ENCODE measurements at regions not wholly inside any gene's neighbourhood (a gene's known extent, or its start where the extent isn't known, plus 50 kb on each side); places are given as distances from the start of the nearest gene placed in this dataset.
"Not testable (repeated sequence)": the region's sequence is repeated elsewhere in the genome, so short reads cannot be mapped to it uniquely, and the experiment has no call there.

DNA sequence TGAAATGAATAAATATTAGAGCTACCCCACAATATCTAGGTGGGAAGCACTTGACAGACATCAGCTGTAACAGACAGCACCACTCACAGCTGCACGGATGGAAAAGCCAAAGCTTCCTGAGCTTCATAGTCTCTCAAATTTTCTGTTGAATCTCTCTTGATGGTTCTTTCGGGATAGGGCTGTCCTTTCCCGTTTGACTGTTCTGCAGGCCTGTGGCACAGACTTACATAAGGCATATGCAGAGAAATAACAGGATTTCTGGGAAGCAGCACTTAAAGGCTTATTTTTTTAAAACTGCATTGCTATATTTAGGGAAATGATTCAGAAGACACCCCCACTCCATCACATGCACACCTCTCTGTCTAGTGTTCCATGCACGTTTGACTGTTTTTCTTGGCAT is 77.5 kb downstream of the ZNF648 start:
- TF ChIP-seq, protein P1, sequence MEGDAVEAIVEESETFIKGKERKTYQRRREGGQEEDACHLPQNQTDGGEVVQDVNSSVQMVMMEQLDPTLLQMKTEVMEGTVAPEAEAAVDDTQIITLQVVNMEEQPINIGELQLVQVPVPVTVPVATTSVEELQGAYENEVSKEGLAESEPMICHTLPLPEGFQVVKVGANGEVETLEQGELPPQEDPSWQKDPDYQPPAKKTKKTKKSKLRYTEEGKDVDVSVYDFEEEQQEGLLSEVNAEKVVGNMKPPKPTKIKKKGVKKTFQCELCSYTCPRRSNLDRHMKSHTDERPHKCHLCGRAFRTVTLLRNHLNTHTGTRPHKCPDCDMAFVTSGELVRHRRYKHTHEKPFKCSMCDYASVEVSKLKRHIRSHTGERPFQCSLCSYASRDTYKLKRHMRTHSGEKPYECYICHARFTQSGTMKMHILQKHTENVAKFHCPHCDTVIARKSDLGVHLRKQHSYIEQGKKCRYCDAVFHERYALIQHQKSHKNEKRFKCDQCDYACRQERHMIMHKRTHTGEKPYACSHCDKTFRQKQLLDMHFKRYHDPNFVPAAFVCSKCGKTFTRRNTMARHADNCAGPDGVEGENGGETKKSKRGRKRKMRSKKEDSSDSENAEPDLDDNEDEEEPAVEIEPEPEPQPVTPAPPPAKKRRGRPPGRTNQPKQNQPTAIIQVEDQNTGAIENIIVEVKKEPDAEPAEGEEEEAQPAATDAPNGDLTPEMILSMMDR (conservative IDR thresholded peaks at IDR 0.05; ENCODE audit: low read depth, low read length), result no peak
- no peak for DNase-seq (ENCODE audit: low read depth)
- H3K4me3 ChIP-seq (ENCODE audit: low read depth, low read length), result no peak overlapping the region

DNA sequence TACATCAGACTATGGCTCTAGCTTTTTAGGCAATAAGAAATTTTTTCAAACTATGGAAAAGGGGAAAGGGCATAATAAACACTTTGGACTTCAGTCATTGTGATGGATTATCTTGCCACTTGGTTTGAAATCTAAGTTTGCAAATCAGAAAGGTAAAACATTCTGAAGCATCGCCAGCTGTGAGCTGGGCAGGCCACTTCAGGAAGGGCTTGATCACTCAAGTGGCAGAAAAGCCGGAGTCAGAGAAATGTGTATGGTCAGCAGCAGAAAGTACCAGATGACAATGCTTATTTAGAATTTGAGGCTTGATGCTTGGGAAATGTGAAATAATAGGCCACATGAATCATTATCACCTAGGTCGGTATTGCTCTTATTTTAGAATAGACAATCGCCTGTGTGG is 79.7 kb downstream of the ZNF648 start:
- no peak for DNase-seq (ENCODE audit: low read depth)
- no peak overlapping the region for H3K4me3 ChIP-seq (ENCODE audit: low read depth, low read length)
- TF ChIP-seq, protein P1 (conservative IDR thresholded peaks at IDR 0.05; ENCODE audit: low read depth, low read length), result no peak

DNA sequence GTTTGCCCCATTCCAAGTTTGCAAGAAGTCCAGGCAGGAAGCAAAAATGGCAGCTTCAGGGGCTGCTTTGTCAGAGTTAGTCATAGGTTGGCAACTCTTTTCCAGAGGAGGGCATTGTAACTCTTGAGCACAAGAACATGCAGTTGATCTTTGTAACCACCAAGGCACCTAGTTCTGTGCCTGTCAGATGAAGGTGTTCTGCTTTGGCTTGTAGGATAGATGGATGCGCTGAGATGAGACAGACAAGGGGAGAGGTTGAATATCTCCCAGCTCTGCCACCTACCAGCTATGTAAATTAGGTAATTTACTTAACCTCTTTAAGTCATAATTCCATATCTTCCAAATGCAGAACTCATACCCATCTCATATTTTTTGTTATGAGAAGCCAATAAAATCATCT is 89.3 kb downstream of the ZNF648 start:
- DNase-seq (ENCODE audit: low read depth), result no peak
- TF ChIP-seq, protein P1 (conservative IDR thresholded peaks at IDR 0.05; ENCODE audit: low read depth, low read length), result no peak
- no peak overlapping the region for H3K4me3 ChIP-seq (ENCODE audit: low read depth, low read length)

DNA sequence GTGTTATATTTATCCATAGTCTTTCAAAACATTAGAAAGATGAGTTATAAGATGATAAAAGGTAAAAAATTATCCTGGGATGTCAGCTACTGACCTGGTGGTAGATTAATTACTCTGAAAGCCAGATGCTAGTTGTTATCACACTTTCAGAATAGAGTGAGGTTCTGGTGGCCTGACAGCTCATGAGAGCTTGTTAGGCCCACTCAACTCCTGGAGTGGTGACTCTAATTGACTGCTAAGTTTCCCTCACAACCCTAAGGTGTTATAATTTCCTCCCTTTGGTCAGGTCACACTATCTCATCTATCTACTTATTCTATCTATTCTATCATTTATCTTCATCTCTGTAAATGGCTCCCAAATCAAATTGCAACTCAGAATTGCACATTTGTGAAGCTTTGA is 90.1 kb downstream of the ZNF648 start:
- H3K4me3 ChIP-seq (ENCODE audit: low read depth, low read length), result no peak overlapping the region
- TF ChIP-seq, protein P1 (conservative IDR thresholded peaks at IDR 0.05; ENCODE audit: low read depth, low read length), result no peak
- DNase-seq (ENCODE audit: low read depth), result no peak

DNA sequence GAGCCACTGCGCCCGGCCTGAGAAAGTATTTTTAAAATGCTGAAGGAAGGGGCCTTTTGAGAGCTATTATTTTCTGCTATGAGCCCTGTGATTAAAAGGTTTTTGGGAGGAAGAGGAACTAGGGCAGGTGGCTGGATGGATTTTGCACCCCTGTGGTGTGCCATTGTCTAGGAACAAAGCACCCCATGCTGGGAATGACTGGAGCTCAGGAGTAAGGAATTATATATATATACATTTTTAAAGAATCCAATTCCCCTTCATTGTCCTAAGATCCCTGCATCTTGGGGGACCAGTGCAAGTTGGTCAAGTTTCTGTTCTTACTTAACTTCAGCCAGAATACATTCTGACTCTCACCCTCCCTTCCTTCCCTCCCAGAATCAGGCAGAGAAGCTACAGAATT is 91.6 kb downstream of the ZNF648 start:
- DNase-seq (ENCODE audit: low read depth), result no peak
- H3K4me3 ChIP-seq (ENCODE audit: low read depth, low read length), result no peak overlapping the region

DNA sequence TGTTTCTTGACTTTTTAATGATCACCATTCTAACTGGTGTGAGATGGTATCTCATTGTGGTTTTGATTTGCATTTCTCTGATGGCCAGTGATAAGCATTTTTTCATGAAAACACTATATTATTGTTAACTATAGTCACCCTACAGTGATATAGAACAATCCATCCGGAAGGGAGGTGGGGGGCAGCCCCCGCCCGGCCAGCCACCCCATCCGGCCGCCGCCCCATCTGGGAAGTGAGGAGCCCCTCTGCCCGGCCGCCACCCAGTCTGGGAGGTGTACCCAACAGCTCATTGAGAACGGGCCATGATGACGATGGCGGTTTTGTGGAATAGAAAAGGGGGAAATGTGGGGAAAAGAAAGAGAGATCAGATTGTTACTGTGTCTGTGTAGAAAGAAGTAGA is 106.8 kb downstream of the ZNF648 start:
- H3K4me3 ChIP-seq (ENCODE audit: low read depth, low read length); DNase-seq (ENCODE audit: low read depth): not testable (repeated sequence)

More for the DNA sequence above, 91.6 kb downstream of the ZNF648 start:
- TF ChIP-seq, protein P1 (conservative IDR thresholded peaks at IDR 0.05; ENCODE audit: low read depth, low read length), result no peak

DNA sequence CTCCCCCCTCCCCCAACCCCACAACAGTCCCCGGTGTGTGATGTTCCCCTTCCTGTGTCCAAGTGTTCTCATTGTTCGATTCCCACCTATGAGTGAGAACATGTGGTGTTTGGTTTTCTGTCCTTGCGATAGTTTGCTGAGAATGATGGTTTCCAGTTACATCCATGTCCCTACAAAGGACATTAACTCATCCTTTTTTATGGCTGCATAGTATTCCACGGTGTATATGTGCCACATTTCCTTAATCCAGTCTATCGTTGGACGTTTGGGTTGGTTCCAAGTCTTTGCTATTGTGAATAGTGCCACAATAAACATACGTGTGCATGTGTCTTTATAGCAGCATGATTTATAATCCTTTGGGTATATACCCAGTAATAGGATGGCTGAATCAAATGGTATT is 107.3 kb downstream of the ZNF648 start:
- DNase-seq (ENCODE audit: low read depth), result not testable (repeated sequence)

DNA sequence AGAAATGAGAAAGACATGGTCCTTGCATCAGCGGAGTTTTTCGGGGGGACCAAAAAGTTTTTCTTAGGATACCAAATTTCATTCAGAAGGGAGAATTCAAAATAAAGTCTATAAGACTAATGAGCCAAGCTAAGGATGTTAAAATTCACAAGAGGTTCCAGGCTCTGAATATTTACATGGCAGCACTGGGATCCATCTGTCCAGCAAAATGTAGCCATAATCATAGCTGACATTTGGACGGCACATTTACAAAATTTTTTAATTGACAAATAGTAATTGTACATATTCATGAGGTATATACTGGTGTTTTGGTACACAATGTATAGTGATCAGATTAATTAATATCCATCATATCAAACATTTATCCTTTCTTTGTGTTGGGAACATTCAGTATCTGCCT is 107.9 kb downstream of the ZNF648 start:
- TF ChIP-seq, protein P1 (conservative IDR thresholded peaks at IDR 0.05; ENCODE audit: low read depth, low read length), result no peak
- DNase-seq (ENCODE audit: low read depth), result no peak
- no peak overlapping the region for H3K4me3 ChIP-seq (ENCODE audit: low read depth, low read length)

More for the DNA sequence above, 107.3 kb downstream of the ZNF648 start:
- H3K4me3 ChIP-seq (ENCODE audit: low read depth, low read length), result not testable (repeated sequence)

All from choroid plexus epithelial cell (primary cell).